IPS-18a (cell line): ENCODE measurements at regions not wholly inside any gene's neighbourhood (a gene's known extent, or its start where the extent isn't known, plus 50 kb on each side); places are given as distances from the start of the nearest gene placed in this dataset.

Experiments
- H3K27ac ChIP-seq: one replicate; pipeline ENCODE4 v1.5.1; 2013; ENCODE audit warnings: low read length
- H3K27me3 ChIP-seq: one replicate; pipeline ENCODE4 v1.6.1; 2013; ENCODE audit warnings: mild to moderate bottlenecking, low read length; ENCODE audit not compliant: control insufficient read depth, insufficient read depth
- H3K36me3 ChIP-seq: one replicate; pipeline ENCODE4 v1.6.1; 2013; ENCODE audit warnings: low read depth, low read length; ENCODE audit not compliant: control insufficient read depth
- H3K4me1 ChIP-seq: one replicate; pipeline ENCODE4 v1.6.1; 2013; ENCODE audit warnings: low read depth, low read length; ENCODE audit not compliant: control insufficient read depth
- H3K4me3 ChIP-seq: one replicate; pipeline ENCODE4 v1.5.1; 2013; ENCODE audit warnings: low read length
- H3K9ac ChIP-seq: one replicate; pipeline ENCODE4 v1.6.1; 2013; ENCODE audit warnings: mild to moderate bottlenecking, low read length, moderate library complexity
- H3K9me3 ChIP-seq: one replicate; pipeline ENCODE4 v1.6.1; 2013; ENCODE audit warnings: low read depth, low read length; ENCODE audit not compliant: control insufficient read depth

- no peaks in the 10 kb centered on the region for H3K4me1 ChIP-seq
- no peaks in the 10 kb centered on the region for H3K9me3 ChIP-seq
- no peak overlapping the region for H3K27ac ChIP-seq
- no peak overlapping the region for H3K9ac ChIP-seq
- H3K36me3 ChIP-seq: no peaks in the 10 kb centered on the region
- no peak overlapping the region for H3K4me3 ChIP-seq
- H3K27me3 ChIP-seq: no peaks in the 10 kb centered on the region
Observed at GRCh38 chr5:171509467-171509866, 90.0 kb downstream of the FGF18 start.

GRCh38 chr5:171512397-171512796 is 93.0 kb downstream of the FGF18 start:
- Histone ChIP-seq H3K36me3 (no peaks in the 10 kb centered on the region), H3K9me3 (no peaks in the 10 kb centered on the region), H3K27me3 (no peaks in the 10 kb centered on the region), H3K9ac (no peak overlapping the region), H3K27ac (no peak overlapping the region), H3K4me3 (no peak overlapping the region), H3K4me1 (no peaks in the 10 kb centered on the region)

GRCh38 chr5:171513591-171513990 is 94.1 kb downstream of the FGF18 start:
- Histone ChIP-seq H3K9me3 (no peaks in the 10 kb centered on the region), H3K36me3 (no peaks in the 10 kb centered on the region), H3K4me3 (no peak overlapping the region)

DNA sequence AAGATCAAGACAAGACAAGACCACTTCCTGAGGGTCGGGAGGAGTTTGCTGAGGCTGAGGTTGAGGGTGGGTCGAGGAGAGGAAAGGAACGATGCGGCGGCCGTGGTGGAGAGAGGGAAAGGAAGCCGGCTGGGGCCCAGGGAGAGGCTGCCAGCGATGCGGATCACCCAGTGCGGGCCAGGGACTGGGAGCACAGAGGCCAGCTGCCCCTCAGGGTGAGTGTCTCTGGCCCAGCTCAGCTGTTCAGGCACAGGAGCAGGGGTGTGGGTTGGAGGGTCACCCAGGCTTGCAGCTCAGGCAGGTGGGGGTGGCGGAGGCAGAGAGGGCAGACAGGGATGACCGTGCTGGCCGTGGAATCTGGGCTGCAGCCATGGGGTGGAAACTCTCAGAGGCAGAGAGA is 99.5 kb downstream of the FGF18 start:
- Histone ChIP-seq H3K9me3 (no peaks in the 10 kb centered on the region), H3K27me3 (peaks cover 9% of the 10 kb centered on the region), H3K27ac (no peak overlapping the region)

More at GRCh38 chr5:171513591-171513990, 94.1 kb downstream of the FGF18 start:
- Histone ChIP-seq H3K9ac (no peak overlapping the region), H3K27me3 (no peaks in the 10 kb centered on the region), H3K4me1 (no peaks in the 10 kb centered on the region), H3K27ac (no peak overlapping the region)

GRCh38 chr5:171520300-171521174 is 101.1 kb downstream of the FGF18 start:
- peaks cover 9% of the 10 kb centered on the region for H3K27me3 ChIP-seq
- no peak overlapping the region for H3K9ac ChIP-seq
- H3K4me1 ChIP-seq: peaks cover 20% of the 10 kb centered on the region
- H3K36me3 ChIP-seq: no peaks in the 10 kb centered on the region
- H3K9me3 ChIP-seq: no peaks in the 10 kb centered on the region
- H3K4me3 ChIP-seq: no peak overlapping the region
- no peak overlapping the region for H3K27ac ChIP-seq

More for the DNA sequence above, 99.5 kb downstream of the FGF18 start:
- Histone ChIP-seq H3K4me3 (no peak overlapping the region), H3K4me1 (peaks cover 20% of the 10 kb centered on the region), H3K9ac (no peak overlapping the region), H3K36me3 (no peaks in the 10 kb centered on the region)

GRCh38 chr5:171521219-171521633 is 101.8 kb downstream of the FGF18 start:
- Histone ChIP-seq H3K4me3 (no peak overlapping the region), H3K9me3 (no peaks in the 10 kb centered on the region), H3K9ac (no peak overlapping the region), H3K27me3 (peaks cover 9% of the 10 kb centered on the region), H3K27ac (no peak overlapping the region), H3K36me3 (no peaks in the 10 kb centered on the region), H3K4me1 (peaks cover 20% of the 10 kb centered on the region)

GRCh38 chr5:171521679-171522078 is 102.2 kb downstream of the FGF18 start:
- Histone ChIP-seq H3K36me3 (no peaks in the 10 kb centered on the region), H3K27ac (no peak overlapping the region), H3K4me1 (peaks cover 20% of the 10 kb centered on the region), H3K4me3 (no peak overlapping the region), H3K9ac (no peak overlapping the region), H3K9me3 (no peaks in the 10 kb centered on the region), H3K27me3 (peaks cover 9% of the 10 kb centered on the region)

- Histone ChIP-seq H3K4me3 (no peak overlapping the region), H3K27ac (no peak overlapping the region), H3K36me3 (no peaks in the 10 kb centered on the region), H3K27me3 (peaks cover 9% of the 10 kb centered on the region), H3K4me1 (peaks cover 20% of the 10 kb centered on the region), H3K9me3 (no peaks in the 10 kb centered on the region), H3K9ac (no peak overlapping the region)
Observed at GRCh38 chr5:171523781-171524180, 104.3 kb downstream of the FGF18 start.

DNA sequence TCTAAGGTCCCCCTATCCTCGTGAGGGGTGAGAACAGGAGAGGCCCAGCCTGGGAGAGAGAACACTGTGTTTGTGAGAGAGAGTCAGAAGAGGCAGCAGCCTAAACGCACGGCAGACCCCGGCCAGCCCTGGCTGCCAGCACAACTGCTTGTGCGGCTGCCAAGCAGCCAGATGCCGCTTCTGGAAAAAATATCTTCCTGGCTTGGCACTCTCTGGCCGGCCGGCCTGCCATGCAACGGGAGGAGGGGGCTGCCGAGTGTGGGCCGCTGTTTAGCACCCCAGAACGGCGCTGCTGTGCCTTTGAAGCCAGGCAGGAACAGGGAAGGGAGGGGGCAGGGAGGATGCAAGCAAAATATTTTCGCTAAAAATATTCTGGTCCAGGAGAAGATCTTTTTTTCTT is 105.0 kb downstream of the FGF18 start:
- Histone ChIP-seq H3K9ac (no peak overlapping the region), H3K27ac (no peak overlapping the region), H3K4me1 (peaks cover 20% of the 10 kb centered on the region), H3K4me3 (no peak overlapping the region), H3K27me3 (peaks cover 4% of the 10 kb centered on the region), H3K36me3 (no peaks in the 10 kb centered on the region), H3K9me3 (no peaks in the 10 kb centered on the region)

- no peaks in the 10 kb centered on the region for H3K9me3 ChIP-seq
- no peak overlapping the region for H3K4me3 ChIP-seq
- no peak overlapping the region for H3K27ac ChIP-seq
- H3K9ac ChIP-seq: no peak overlapping the region
- H3K36me3 ChIP-seq: no peaks in the 10 kb centered on the region
- H3K27me3 ChIP-seq: no peaks in the 10 kb centered on the region
- peaks cover 16% of the 10 kb centered on the region for H3K4me1 ChIP-seq
Observed at GRCh38 chr5:171525085-171525484, 105.6 kb downstream of the FGF18 start.

- Histone ChIP-seq H3K27me3 (no peaks in the 10 kb centered on the region), H3K27ac (no peak overlapping the region), H3K36me3 (no peaks in the 10 kb centered on the region), H3K4me3 (no peak overlapping the region), H3K9ac (no peak overlapping the region), H3K9me3 (no peaks in the 10 kb centered on the region), H3K4me1 (no peaks in the 10 kb centered on the region)
Observed at GRCh38 chr5:171528036-171528435, 108.6 kb downstream of the FGF18 start.
